ENCODE measurements at regions not wholly inside any gene's neighbourhood (a gene's known extent, or its start where the extent isn't known, plus 50 kb on each side); places are given as distances from the start of the nearest gene placed in this dataset.
A peak's percentile ranks its signal among the peaks of the same experiment; 100 is the strongest.

GRCh38 chr16:54568906-54569807, 282.6 kb upstream of the IRX3 start:
- no peak for DNase-seq (ENCODE audit: low spot score)

GRCh38 chr16:54564841-54565240, 278.3 kb upstream of the IRX3 start:
- DNase-seq (ENCODE audit: low spot score), result no peak

- DNase-seq (ENCODE audit: low spot score), result no peak
Measured at GRCh38 chr16:54554581-54554980, 268.0 kb upstream of the IRX3 start.

- no peak for DNase-seq (ENCODE audit: low spot score)
Measured at GRCh38 chr16:54548281-54548680, 261.7 kb upstream of the IRX3 start.

- no peak for DNase-seq (ENCODE audit: low spot score)
Measured at GRCh38 chr16:54547052-54547451, 260.5 kb upstream of the IRX3 start.

GRCh38 chr16:54546521-54546920, 259.9 kb upstream of the IRX3 start:
- DNase-seq (ENCODE audit: low spot score), result no peak

GRCh38 chr16:54545854-54546511, 259.4 kb upstream of the IRX3 start:
- no peak for DNase-seq (ENCODE audit: low spot score)

- DNase-seq (ENCODE audit: low spot score), result no peak
Measured at GRCh38 chr16:54544553-54545180, 258.1 kb upstream of the IRX3 start.

GRCh38 chr16:54542805-54543505, 256.4 kb upstream of the IRX3 start:
- no peak for DNase-seq (ENCODE audit: low spot score)

GRCh38 chr16:54540525-54541180, 254.1 kb upstream of the IRX3 start:
- no peak for DNase-seq (ENCODE audit: low spot score)

GRCh38 chr16:54538276-54538675, 251.7 kb upstream of the IRX3 start:
- DNase-seq (ENCODE audit: low spot score), result peak; percentile 48

GRCh38 chr16:54533856-54534490, 247.4 kb upstream of the IRX3 start:
- no peak for DNase-seq (ENCODE audit: low spot score)

- DNase-seq (ENCODE audit: low spot score), result peak; percentile 35
Measured at GRCh38 chr16:54526916-54527315, 240.3 kb upstream of the IRX3 start.

- no peak for DNase-seq (ENCODE audit: low spot score)
Measured at GRCh38 chr16:54526087-54526486, 239.5 kb upstream of the IRX3 start.

- no peak for DNase-seq (ENCODE audit: low spot score)
Measured at GRCh38 chr16:54525104-54525503, 238.5 kb upstream of the IRX3 start.

- no peak for DNase-seq (ENCODE audit: low spot score)
Measured at GRCh38 chr16:54522584-54522983, 236.0 kb upstream of the IRX3 start.

GRCh38 chr16:54521327-54521726, 234.7 kb upstream of the IRX3 start:
- no peak for DNase-seq (ENCODE audit: low spot score)

- DNase-seq (ENCODE audit: low spot score), result peak; percentile 7
Measured at GRCh38 chr16:54519161-54519695, 232.6 kb upstream of the IRX3 start.

GRCh38 chr16:54517181-54517580, 230.6 kb upstream of the IRX3 start:
- DNase-seq (ENCODE audit: low spot score), result no peak

- no peak for DNase-seq (ENCODE audit: low spot score)
Measured at GRCh38 chr16:54512467-54512995, 225.9 kb upstream of the IRX3 start.

Data from AG08395 (cell line).